B cell (primary cell): ENCODE measurements at regions not wholly inside any gene's neighbourhood (a gene's known extent, or its start where the extent isn't known, plus 50 kb on each side); places are given as distances from the start of the nearest gene placed in this dataset.

Source experiments
- ATAC-seq: fragments of 200-7000 bp; cut with Tn5 transposase; one replicate; pipeline ENCODE4 v1.10.0; 2021; ENCODE audit warnings: low read depth, mild to moderate bottlenecking, moderate number of reproducible peaks, moderate library complexity
- CTCF ChIA-PET: fragments of 350-600 bp; sonication (Branson Sonifier 250); formaldehyde crosslinking; loops from one replicate; lab custom pipeline; 2021; ENCODE audit warnings: antibody characterized with exemption, inconsistent platforms; lab: Charles Lee
- POLR2A ChIA-PET: fragments of 350-600 bp; sonication (Branson Sonifier 250); formaldehyde crosslinking; loops from one replicate; lab custom pipeline; 2021; ENCODE audit warnings: antibody characterized with exemption; lab: Charles Lee
- DNase-seq: peaks from one replicate; pipeline ENCODE4 v3.0.0; 2013
- H2AFZ ChIP-seq: 2 replicates; pipeline ENCODE4 v1.6.1; 2012; ENCODE audit warnings: mild to moderate bottlenecking, low read depth, low read length; ENCODE audit not compliant: insufficient read depth, poor library complexity, severe bottlenecking
- H3K27ac ChIP-seq, 2 donors: 1 replicate in 1 of 2; 2 replicates in 1 of 2; pipeline ENCODE4 v1.5.1; 2012 to 2013; ENCODE audit warnings: low read length in 2 of 2, mild to moderate bottlenecking in 2 of 2, moderate library complexity in 1 of 2
- H3K27me3 ChIP-seq, 4 experiments: fragments of 200-600 bp in 1 of 4; sonication (generic) in 1 of 4; replicated peaks in 1 of 4; 1 replicate in 2 of 4; 2 replicates in 2 of 4; pipeline versions ENCODE4 v1.6.1 to v1.7.0; 2013 to 2016; ENCODE audit warnings: low read length in 3 of 4, mild to moderate bottlenecking in 2 of 4, mixed read lengths in 1 of 4, moderate library complexity in 1 of 4; ENCODE audit not compliant: insufficient read depth in 4 of 4, control insufficient read depth in 3 of 4; ENCODE audit errors: control extremely low read depth in 1 of 4
- H3K36me3 ChIP-seq, 2 experiments: replicated peaks in 1 of 2; 1 replicate in 1 of 2; 2 replicates in 1 of 2; pipeline versions ENCODE4 v1.6.1 to v1.7.1; 2013; ENCODE audit warnings: low read length in 1 of 2; ENCODE audit not compliant: insufficient read depth in 2 of 2, control insufficient read depth in 1 of 2; ENCODE audit errors: control extremely low read depth in 1 of 2, extremely low read depth in 1 of 2
- H3K4me1 ChIP-seq, 2 donors: fragments of 200-600 bp in 1 of 2; sonication (generic) in 1 of 2; 1 replicate in 1 of 2; 2 replicates in 1 of 2; pipeline versions ENCODE4 v1.5.1 to v1.6.1; 2013 to 2017; ENCODE audit warnings: low read length in 2 of 2; ENCODE audit not compliant: control insufficient read depth in 2 of 2, insufficient read depth in 2 of 2
- H3K4me2 ChIP-seq: replicated peaks from 2 replicates; pipeline ENCODE3; 2012; ENCODE audit warnings: mild to moderate bottlenecking, low read depth, low read length; ENCODE audit not compliant: poor library complexity, severe bottlenecking
- H3K4me3 ChIP-seq, 5 experiments: fragments of 200-600 bp in 1 of 5; sonication (generic) in 1 of 5; 1 replicate in 3 of 5; 2 replicates in 2 of 5; pipeline versions ENCODE4 v1.5.1 to v1.7.0; 2011 to 2016; ENCODE audit warnings: low read length in 4 of 5, mild to moderate bottlenecking in 4 of 5, low read depth in 2 of 5, control low read depth in 1 of 5, moderate library complexity in 1 of 5; ENCODE audit not compliant: insufficient read depth in 1 of 5; ENCODE audit errors: control extremely low read depth in 1 of 5, extremely low read depth in 1 of 5
- H3K79me2 ChIP-seq: fragments of 200-600 bp; sonication (generic); one replicate; pipeline ENCODE4 v1.6.0; 2016; ENCODE audit warnings: low read length; ENCODE audit not compliant: control insufficient read depth, insufficient read depth
- H3K9ac ChIP-seq: fragments of 200-600 bp; sonication (generic); 2 replicates; pipeline ENCODE4 v1.6.1; 2017; ENCODE audit warnings: mild to moderate bottlenecking, low read length, moderate library complexity
- H3K9me3 ChIP-seq, 3 donors: one replicate each; pipeline versions ENCODE4 v1.6.1 to v1.7.1; 2013; ENCODE audit warnings: low read length in 2 of 3; ENCODE audit not compliant: control insufficient read depth in 2 of 3, insufficient read depth in 1 of 3; ENCODE audit errors: control extremely low read depth in 1 of 3
- H4K20me1 ChIP-seq: 2 replicates; pipeline ENCODE4 v1.6.0; 2012; ENCODE audit warnings: mild to moderate bottlenecking, low read length; ENCODE audit not compliant: insufficient read depth, control insufficient read depth, poor library complexity, severe bottlenecking
- H3K27ac Mint-ChIP-seq: one replicate; pipeline ENCODE4 v1.8.0; 2021; ENCODE audit warnings: mixed read lengths
- H3K27me3 Mint-ChIP-seq: one replicate; pipeline ENCODE4 v1.8.0; 2021; ENCODE audit warnings: mixed read lengths
- H3K4me1 Mint-ChIP-seq: one replicate; pipeline ENCODE4 v1.8.0; 2021; ENCODE audit warnings: mixed read lengths
- H3K4me3 Mint-ChIP-seq: one replicate; pipeline ENCODE4 v1.8.0; 2021; ENCODE audit warnings: mixed read lengths
- H3K9me3 Mint-ChIP-seq: one replicate; pipeline ENCODE4 v1.8.0; 2022; ENCODE audit warnings: mixed read lengths; ENCODE audit not compliant: insufficient read depth
- EZH2 ChIP-seq: IDR thresholded peaks from 2 replicates; pipeline ENCODE4 v1.6.1; 2012; ENCODE audit warnings: borderline replicate concordance, low read depth, mild to moderate bottlenecking, moderate library complexity, low read length; ENCODE audit not compliant: insufficient read depth, poor library complexity, severe bottlenecking
- WGBS: methylation state at CpG from one replicate; pipeline ENCODE4 v1.1.5; 2013; ENCODE audit warnings: missing lambda C conversion rate; ENCODE audit not compliant: insufficient coverage; 5-methylcytosine and 5-hydroxymethylcytosine counted together
- intact Hi-C: fragments of 100-400 bp; cut with micrococcal nuclease; formaldehyde crosslinking; loops from one replicate; pipeline ENCODE4 v1.10.0; 2022
- TF ChIP-seq, protein P1 (sequence below): fragments of 200-600 bp; IDR thresholded peaks from one replicate; pipeline ENCODE4 v1.8.0; 2022; ENCODE audit warnings: antibody characterized with exemption, mild to moderate bottlenecking

DNA sequence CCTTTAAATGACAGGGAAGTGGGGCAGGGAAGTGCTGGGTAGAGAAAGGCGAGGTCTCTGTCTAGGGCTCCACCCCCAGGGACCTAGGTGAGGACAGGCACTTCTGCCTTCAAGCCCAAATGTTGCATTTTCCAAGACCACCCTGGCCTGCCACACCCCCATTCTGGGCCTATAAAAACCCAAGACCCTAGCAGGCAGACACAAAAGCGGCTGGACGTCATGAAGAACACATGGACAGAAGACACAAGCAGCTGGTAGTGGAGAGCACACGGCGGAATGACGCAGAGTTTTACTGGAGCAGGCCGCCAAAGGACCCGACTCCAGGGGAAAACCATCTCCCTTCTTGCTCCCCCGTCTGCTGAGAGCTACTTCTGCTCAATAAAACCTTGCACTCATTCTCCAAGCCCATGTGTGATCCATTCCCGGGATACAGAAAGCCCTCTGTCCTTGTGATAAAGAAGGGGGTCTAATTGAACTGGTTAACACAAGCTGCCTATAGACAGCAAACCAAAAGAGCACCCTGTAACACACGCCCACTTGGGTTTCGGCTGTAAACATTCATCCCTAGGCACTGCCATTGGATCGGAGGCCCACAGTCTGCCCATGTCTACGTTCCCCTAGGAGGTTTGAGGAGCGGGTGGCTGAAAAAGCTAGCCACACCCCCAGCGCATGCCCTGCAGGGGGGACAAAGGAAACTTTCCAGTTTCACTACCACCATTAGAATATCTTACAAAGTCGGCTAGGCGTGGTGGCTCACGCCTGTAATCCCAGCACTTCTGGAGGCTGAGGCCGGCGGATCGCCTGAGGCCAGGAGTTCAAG lies 622.2 kb upstream of the SALL1 start:
- Histone ChIP-seq H3K27ac (no peak overlapping the region), H3K27me3 (peaks cover 0 to 2% (median 0%) of the 10 kb centered on the region in 4 experiments), H3K79me2 (no peaks in the 10 kb centered on the region), H2AFZ (no peak overlapping the region), H3K36me3 (no peaks in the 10 kb centered on the region), H4K20me1 (no peaks in the 10 kb centered on the region), H3K4me3 (no peak overlapping the region), H3K4me2 (no peak overlapping the region), H3K4me1 (no peaks in the 10 kb centered on the region), H3K9ac (no peak overlapping the region), H3K9me3 (peaks cover 0 to 6% (median 0%) of the 10 kb centered on the region in 3 donors)
- TF ChIP-seq EZH2, result no peak
- TF ChIP-seq, protein P1, sequence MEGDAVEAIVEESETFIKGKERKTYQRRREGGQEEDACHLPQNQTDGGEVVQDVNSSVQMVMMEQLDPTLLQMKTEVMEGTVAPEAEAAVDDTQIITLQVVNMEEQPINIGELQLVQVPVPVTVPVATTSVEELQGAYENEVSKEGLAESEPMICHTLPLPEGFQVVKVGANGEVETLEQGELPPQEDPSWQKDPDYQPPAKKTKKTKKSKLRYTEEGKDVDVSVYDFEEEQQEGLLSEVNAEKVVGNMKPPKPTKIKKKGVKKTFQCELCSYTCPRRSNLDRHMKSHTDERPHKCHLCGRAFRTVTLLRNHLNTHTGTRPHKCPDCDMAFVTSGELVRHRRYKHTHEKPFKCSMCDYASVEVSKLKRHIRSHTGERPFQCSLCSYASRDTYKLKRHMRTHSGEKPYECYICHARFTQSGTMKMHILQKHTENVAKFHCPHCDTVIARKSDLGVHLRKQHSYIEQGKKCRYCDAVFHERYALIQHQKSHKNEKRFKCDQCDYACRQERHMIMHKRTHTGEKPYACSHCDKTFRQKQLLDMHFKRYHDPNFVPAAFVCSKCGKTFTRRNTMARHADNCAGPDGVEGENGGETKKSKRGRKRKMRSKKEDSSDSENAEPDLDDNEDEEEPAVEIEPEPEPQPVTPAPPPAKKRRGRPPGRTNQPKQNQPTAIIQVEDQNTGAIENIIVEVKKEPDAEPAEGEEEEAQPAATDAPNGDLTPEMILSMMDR, result no peak
- ChIA-PET POLR2A (no interaction called here), CTCF (no interaction called here)
- H3K4me1 Mint-ChIP-seq, result no peaks in the 10 kb centered on the region
- H3K27me3 Mint-ChIP-seq, result no peaks in the 10 kb centered on the region
- 89% methylated on average over 17 of the region's 22 CpGs for WGBS
- no peak overlapping the region for H3K4me3 Mint-ChIP-seq
- intact Hi-C loops, result no loop called here
- H3K27ac Mint-ChIP-seq, result no peak overlapping the region
- no peak for ATAC-seq
- no peak for DNase-seq
- H3K9me3 Mint-ChIP-seq, result peaks cover under 1% of the 10 kb centered on the region

DNA sequence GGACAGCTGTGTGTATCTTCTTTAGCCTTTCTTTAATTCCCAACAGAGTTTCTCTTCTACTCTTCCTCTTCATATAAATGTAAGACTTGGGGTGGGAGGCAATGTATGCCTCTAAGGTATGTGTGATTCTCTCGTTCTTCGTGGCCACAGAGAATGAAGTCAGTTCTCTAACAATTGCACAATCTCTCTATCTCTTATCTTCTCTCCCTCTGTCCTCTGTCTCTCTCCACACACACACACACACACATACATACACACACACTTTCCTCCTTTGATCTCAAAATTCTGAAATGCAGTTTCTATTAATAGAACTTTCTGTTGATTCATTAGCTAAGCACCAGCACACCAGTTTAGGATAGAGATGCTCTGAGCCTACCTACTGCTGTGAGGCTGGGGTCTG lies 615.7 kb upstream of the SALL1 start:
- Histone ChIP-seq H3K27me3 (no peaks in the 10 kb centered on the region), H3K9me3 (peaks cover 0 to 4% (median 0%) of the 10 kb centered on the region in 3 donors), H3K79me2 (no peaks in the 10 kb centered on the region), H3K4me3 (no peak overlapping the region), H2AFZ (no peak overlapping the region), H3K9ac (no peak overlapping the region), H3K4me2 (no peak overlapping the region), H3K4me1 (no peaks in the 10 kb centered on the region), H3K27ac (no peak overlapping the region), H4K20me1 (no peaks in the 10 kb centered on the region), H3K36me3 (no peaks in the 10 kb centered on the region)
- no peak overlapping the region for H3K27ac Mint-ChIP-seq
- intact Hi-C loops, result no loop called here
- no peaks in the 10 kb centered on the region for H3K4me1 Mint-ChIP-seq
- DNase-seq (no peak), ATAC-seq (no peak)
- peaks cover 19% of the 10 kb centered on the region for H3K27me3 Mint-ChIP-seq
- no peaks in the 10 kb centered on the region for H3K9me3 Mint-ChIP-seq
- CTCF ChIA-PET, result no interaction called here
- POLR2A ChIA-PET, result no interaction called here
- no peak overlapping the region for H3K4me3 Mint-ChIP-seq
- TF ChIP-seq EZH2, result no peak
- TF ChIP-seq, protein P1, result no peak
- no CpG with 5 or more reads among the region's 2 CpGs for WGBS
